SW480 (cell line): ENCODE measurements at regions not wholly inside any gene's neighbourhood (a gene's known extent, or its start where the extent isn't known, plus 50 kb on each side); places are given as distances from the start of the nearest gene placed in this dataset.
"Not testable (repeated sequence)": the region's sequence is repeated elsewhere in the genome, so short reads cannot be mapped to it uniquely, and the experiment has no call there.

ENCODE experiments used
- DNase-seq: peaks from one replicate; pipeline ENCODE4 v3.0.0-alpha.2; 2016; ENCODE audit warnings: low spot score

DNA sequence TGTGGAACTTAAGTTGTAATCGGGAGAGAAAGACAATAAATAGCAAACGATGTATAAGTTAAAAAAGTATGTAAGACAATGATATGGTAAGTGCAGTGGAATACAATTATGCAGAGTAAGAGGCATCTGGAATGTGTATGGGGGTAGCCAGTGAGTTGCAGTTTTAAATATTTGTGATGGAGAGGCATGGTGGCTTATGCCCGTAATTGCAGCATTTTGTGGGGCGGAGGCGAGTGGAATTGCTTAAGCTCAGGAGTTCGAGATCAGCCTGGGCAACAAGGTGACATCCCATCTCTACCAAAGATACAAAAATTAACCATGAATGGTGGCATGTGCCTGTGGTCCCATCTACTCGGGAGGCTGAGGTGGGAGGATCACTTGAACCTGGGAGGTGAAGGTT is 52.5 kb upstream of the WDFY3 start:
- no peak for DNase-seq

- DNase-seq, result no peak
Measured at GRCh38 chr4:85019411-85019810, 52.9 kb upstream of the WDFY3 start.

DNA sequence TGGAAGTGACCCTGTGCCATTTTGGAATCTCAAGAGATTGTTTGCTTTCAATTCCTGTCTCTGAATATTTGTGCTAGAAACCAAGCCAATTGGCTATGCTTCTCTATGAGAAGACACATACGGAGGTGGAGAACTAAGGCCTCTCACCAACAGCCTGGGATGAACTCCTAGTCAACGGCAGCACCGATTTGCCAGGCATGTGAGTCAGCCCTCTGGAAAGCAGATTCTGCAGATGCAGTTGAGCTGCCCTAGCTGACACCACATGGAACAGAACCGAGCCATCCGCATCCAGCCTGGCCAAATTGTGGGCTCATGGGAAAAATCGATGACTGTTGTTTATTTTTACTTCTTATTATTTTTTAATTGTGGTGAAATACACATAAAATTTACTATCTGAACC is 58.2 kb upstream of the WDFY3 start:
- DNase-seq, result no peak

DNA sequence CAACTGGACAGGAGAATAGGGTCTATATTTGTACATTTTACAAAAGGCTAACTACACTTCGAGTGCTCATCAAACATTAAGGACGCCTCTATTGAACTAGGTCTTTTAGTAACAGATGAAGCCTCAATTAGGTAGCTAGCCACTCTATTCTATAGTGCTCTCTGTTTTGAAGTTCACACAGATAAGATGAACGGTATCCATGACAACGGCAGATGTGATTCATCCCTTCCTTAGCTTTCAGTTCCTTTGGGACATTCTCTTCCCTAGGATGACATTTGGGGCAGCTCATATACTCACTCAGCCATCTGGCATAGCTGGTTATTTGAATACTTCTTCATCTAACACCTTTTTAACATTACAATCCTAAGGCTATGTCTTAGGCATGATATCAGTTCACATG is 62.4 kb upstream of the WDFY3 start:
- no peak for DNase-seq

GRCh38 chr4:85029453-85029852 is 63.0 kb upstream of the WDFY3 start:
- DNase-seq, result no peak

DNA sequence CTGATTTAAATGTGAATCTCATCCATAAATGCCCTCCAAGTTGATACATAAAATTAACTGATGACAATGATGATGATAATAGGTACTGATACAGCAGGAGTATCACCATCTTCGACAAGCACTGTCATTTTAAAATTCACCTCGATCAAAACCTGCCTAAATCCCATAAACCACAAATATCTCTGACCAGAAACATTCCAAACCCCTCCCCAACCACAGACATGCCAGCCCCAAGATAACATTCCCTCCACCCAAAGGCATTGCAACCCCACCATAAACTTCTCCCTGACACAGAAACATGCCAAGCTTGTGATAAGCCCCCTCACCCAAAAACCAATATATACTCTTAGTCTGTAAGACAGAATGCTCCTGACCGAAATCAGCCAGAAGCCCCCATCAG is 63.7 kb upstream of the WDFY3 start:
- DNase-seq, result no peak

DNA sequence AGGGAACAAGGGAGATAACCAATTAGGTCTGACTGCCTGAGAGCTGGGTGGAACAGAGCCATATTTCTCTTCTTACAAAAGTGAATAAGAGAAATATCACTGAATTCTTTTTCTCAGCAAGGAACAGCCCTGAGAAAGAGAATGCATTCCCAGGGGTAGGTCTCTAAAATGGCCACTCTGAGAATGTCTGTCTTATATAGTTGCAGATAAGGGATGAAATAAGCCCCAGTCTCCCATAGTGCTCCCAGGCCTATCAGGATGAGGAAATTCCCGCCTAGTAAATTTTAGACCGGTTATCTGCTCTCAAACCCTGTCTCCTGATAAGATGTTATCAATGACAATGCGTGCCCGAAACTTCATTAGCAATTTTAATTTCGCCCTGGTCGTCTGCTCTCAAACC is 67.3 kb upstream of the WDFY3 start:
- not testable (repeated sequence) for DNase-seq

DNA sequence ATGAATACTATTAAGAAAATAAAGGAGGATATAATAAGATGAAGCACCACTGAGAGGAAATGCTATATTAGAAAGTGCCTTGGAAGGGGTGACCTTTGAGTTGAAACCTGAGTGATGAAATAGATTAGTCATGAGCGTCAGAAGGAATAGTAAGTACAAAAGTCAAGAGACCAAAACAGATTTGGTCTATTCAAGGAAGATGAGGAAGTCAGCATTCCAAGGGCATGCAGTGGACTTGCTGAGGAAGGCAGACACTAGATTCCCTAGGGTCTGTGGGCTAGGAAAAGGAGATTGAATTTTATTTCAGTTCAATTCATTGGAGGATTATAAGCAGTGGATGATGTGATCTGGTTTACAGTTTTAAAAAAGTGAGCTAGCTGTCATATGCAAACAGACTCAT is 73.0 kb upstream of the WDFY3 start:
- DNase-seq, result no peak

GRCh38 chr4:85043812-85044496 is 77.5 kb upstream of the WDFY3 start:
- peak; percentile 78 for DNase-seq

DNA sequence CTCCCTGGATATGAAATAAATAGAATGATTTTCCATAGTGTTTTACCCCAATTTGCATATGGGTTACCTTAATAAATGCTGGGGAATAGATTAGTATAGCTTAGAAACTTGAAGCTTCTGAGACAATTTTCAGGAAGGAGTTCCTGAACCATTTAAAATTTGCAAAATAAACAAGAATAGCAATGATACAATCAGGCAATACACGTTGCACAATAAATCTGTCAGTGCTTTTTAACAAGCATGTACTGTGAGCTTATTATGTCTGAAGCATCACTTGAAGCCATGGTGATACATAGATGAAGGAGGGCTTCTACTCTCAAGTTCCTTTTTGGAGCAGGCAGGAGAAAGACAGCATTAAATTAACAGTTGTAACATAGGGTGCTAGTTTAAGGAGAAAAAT is 84.2 kb upstream of the WDFY3 start:
- no peak for DNase-seq

DNA sequence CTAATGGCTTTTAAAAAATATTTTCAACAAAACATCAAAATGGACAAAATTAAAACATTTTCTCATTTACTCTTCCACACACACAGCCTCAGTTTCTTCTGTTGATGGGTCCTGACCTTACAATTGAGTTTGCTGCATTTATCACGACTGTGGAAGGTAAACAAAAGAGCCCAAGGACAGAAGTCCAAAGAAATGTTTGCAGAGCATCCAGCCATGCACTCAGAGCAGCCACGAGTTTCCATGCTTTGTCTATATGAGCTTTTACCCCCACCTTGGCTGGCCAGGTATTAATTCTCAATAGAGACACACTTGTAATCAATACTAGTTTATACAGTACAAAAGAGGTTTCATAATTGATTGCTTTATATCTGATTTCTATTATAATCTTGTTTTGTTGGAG is 85.0 kb upstream of the WDFY3 start:
- no peak for DNase-seq

- not testable (repeated sequence) for DNase-seq
Measured at GRCh38 chr4:85054925-85055324, 88.4 kb upstream of the WDFY3 start.

GRCh38 chr4:85058551-85058950 is 92.1 kb upstream of the WDFY3 start:
- DNase-seq, result no peak

- no peak for DNase-seq
Measured at GRCh38 chr4:85061974-85062373, 95.5 kb upstream of the WDFY3 start.

GRCh38 chr4:85062466-85062865 is 96.0 kb upstream of the WDFY3 start:
- DNase-seq, result no peak

DNA sequence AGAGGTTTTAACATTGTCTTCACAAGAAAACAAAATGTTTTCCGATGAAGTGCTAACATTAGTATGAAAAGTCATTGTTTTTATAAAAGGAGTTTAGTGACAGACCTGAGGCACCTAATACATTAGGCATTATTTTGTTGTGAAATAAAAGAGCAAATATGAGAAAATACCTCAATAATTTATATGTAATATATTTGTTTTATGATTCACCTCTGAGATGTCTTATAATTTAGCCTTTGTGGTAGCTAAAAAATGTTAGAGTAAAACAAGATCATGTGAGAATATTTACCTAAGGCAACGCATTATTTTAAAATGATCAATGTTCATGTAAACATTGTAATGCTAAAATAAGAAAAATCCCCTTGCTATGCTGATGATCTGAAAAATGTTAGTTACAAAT is 100.9 kb upstream of the WDFY3 start:
- DNase-seq, result no peak

DNA sequence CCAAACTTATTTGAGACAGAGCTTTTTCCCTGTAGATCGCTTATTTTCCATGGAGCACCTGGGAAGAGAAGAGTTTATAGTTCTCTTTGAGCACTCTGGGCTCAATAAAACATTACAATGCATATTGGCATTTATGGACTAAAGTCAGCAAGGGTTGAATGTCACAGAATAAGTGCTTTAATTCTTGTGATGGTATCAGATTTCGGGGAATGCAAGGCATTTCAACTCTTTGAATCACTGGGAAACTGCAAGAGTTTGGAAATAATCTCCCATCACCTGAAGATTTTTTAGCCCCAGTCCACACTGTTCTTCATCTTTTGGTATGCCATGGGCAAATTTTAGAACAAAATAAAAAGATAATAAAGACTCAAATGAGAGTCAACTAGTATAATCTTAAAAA is 111.5 kb upstream of the WDFY3 start:
- no peak for DNase-seq

- DNase-seq, result no peak
Measured at GRCh38 chr4:85081196-85081595, 114.7 kb upstream of the WDFY3 start.

DNA sequence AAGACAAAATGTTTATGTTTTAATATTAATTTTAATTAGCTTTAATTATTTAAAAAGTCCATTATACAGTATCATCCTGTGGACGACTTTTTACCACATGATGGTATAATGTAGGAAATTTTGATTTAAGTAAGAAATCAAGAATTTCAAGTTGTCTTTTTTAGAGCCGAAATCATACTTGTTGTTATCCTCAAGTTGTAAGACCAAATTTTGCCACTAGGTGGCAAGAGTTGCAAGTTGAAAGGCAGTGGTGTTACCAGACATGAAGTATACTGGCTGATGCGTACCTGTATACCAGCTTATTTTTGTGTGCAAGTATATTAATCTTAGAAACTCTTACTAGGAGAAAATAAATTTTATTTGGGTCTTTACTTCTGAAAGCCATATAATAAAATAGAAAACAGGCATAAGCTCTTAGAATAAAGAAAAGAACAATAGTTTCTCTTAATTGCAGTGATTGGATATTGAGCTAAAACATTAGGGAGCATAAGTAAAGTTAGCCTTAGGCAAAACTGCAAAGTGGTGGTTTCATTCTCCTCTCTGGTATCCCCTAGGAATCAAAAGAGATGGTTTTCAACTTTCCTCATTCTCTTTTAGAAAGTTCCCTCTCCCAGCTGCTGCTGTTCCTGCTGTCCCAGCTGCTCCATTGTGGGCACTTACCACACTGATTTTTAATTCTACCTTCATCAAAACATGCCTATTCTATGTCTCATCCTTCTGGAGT is 118.0 kb upstream of the WDFY3 start:
- DNase-seq, result peak; percentile 37

- no peak for DNase-seq
Measured at GRCh38 chr4:85086721-85087120, 120.2 kb upstream of the WDFY3 start.

- DNase-seq, result no peak
Measured at GRCh38 chr4:85092536-85092935, 126.0 kb upstream of the WDFY3 start.

GRCh38 chr4:85092943-85093342 is 126.5 kb upstream of the WDFY3 start:
- no peak for DNase-seq

DNA sequence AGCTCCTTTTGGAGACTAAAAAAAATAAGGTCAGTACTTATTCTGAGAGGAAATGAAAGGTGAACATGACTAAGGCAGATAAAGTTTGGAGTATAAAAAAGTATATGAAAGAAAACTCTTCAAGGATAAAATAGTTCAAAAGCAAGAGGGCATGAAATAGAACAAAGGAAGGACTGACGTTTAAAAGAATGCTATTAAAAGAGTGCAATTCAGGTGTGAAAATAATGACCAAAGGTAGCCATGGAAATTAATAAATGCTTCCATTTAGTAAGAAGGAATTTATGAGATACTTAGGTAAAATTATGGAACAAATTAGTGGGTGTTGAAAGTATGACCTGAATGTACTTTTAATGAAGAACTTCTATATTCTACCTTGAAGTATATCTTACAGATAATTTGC is 128.2 kb upstream of the WDFY3 start:
- no peak for DNase-seq

- DNase-seq, result no peak
Measured at GRCh38 chr4:85102606-85103005, 136.1 kb upstream of the WDFY3 start.
